Gastrocnemius medialis (tissue), 4 donors: ENCODE measurements at regions not wholly inside any gene's neighbourhood (a gene's known extent, or its start where the extent isn't known, plus 50 kb on each side); places are given as distances from the start of the nearest gene placed in this dataset.

Experiments used
- ATAC-seq, 2 donors: fragments of 150-250 bp; one replicate each; pipeline ENCODE4 v1.9.1; 2016
- DNase-seq, 2 donors: peaks; one replicate each; pipeline ENCODE4 v3.0.0-alpha.2; 2019
- H3K27ac ChIP-seq, 4 donors: fragments of 200-600 bp; sonication (generic); 1 replicate in 1 of 4; 2 replicates in 3 of 4; pipeline ENCODE4 v1.5.1; 2016 to 2018; ENCODE audit warnings: mild to moderate bottlenecking in 2 of 4, moderate library complexity in 1 of 4
- H3K27me3 ChIP-seq, 3 donors: fragments of 200-600 bp; sonication (generic) in 2 of 3; 1 replicate in 1 of 3; 2 replicates in 2 of 3; pipeline versions ENCODE4 v1.5.1 to v1.6.0; 2016 to 2019; ENCODE audit warnings: mild to moderate bottlenecking in 1 of 3, moderate library complexity in 1 of 3
- H3K36me3 ChIP-seq, 2 donors: fragments of 200-600 bp; sonication (generic) in 1 of 2; one replicate each; pipeline ENCODE4 v1.5.1; 2017 to 2018
- H3K4me1 ChIP-seq, 2 donors: fragments of 200-600 bp; sonication (generic) in 1 of 2; one replicate each; pipeline ENCODE4 v1.5.1; 2016 to 2017; ENCODE audit warnings: mild to moderate bottlenecking in 2 of 2
- H3K4me3 ChIP-seq, 4 donors: fragments of 200-600 bp; sonication (generic) in 3 of 4; 1 replicate in 1 of 4; 2 replicates in 3 of 4; pipeline ENCODE4 v1.5.1; 2016 to 2019; ENCODE audit warnings: mild to moderate bottlenecking in 2 of 4
- H3K9me3 ChIP-seq, 3 donors: fragments of 200-600 bp; sonication (generic) in 2 of 3; 1 replicate in 1 of 3; 2 replicates in 2 of 3; pipeline ENCODE4 v1.5.1; 2016 to 2019
- POLR2A ChIP-seq, 2 donors: fragments of 450-650 bp; IDR thresholded peaks; one replicate each; pipeline ENCODE4 v1.6.1; 2017; ENCODE audit warnings: antibody characterized with exemption in 2 of 2, mild to moderate bottlenecking in 2 of 2, moderate library complexity in 2 of 2
- in situ Hi-C, 4 donors: fragments of 200-750 bp; cut with MboI; loops; one replicate each; pipeline versions ENCODE4 v1.15.0 to v1.8.0; 2017; ENCODE audit warnings: low sequenced_read_pairs in 4 of 4
- intact Hi-C: fragments of 100-400 bp; cut with DNase I; formaldehyde crosslinking; loops from one replicate; pipeline ENCODE4 v1.15.1; 2023; ENCODE audit warnings: low total_unique reads
- TF ChIP-seq, protein P1 (sequence below), 5 experiments: fragments of 450-650 bp in 3 of 5; fragments of 200-600 bp in 2 of 5; sonication (generic) in 2 of 5; IDR thresholded peaks in 4 of 5; conservative IDR thresholded peaks in 1 of 5; 1 replicate in 4 of 5; 2 replicates in 1 of 5; pipeline ENCODE4 v1.5.1; 2016 to 2019; ENCODE audit warnings: antibody characterized with exemption in 5 of 5, mild to moderate bottlenecking in 3 of 5, moderate library complexity in 3 of 5

DNA sequence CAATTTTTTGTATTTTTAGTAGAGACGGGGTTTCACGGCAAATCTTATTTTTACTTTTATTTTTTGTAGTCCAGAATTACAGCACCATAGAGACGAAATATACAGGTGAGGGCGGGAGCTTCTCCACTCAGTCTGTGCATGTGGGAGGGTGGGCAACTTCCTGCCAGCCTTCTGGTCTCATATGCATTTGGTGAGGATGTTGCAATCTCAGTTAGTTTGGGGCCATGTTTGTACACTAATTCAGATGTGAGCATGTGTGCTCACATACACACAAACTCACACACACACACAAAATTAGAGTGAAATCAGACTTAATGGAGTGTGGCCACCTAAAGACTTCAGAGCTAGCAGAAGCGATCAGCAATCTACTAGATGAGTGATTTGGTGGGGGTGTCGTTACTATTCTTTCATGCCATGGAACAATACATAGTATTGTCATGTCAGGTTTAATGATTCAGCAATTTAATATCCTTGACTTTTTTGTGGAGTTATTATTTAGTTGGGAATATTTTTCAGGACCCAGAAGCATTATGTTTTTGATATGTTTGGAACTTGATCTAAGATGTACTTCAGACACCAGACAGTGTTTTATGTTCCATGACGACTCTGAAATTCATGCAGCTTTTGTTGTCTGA, 78.0 kb upstream of the BMP2 start:
- Histone ChIP-seq H3K9me3 (no peaks in the 10 kb centered on the region), H3K27me3 (no peaks in the 10 kb centered on the region), H3K27ac (no peak overlapping the region), H3K36me3 (no peaks in the 10 kb centered on the region), H3K4me3 (no peak overlapping the region), H3K4me1 (no peaks in the 10 kb centered on the region)
- no peak for ATAC-seq
- no peak for DNase-seq
- in situ Hi-C loops (no loop called here), intact Hi-C loops (no loop called here)
- TF ChIP-seq, protein P1, sequence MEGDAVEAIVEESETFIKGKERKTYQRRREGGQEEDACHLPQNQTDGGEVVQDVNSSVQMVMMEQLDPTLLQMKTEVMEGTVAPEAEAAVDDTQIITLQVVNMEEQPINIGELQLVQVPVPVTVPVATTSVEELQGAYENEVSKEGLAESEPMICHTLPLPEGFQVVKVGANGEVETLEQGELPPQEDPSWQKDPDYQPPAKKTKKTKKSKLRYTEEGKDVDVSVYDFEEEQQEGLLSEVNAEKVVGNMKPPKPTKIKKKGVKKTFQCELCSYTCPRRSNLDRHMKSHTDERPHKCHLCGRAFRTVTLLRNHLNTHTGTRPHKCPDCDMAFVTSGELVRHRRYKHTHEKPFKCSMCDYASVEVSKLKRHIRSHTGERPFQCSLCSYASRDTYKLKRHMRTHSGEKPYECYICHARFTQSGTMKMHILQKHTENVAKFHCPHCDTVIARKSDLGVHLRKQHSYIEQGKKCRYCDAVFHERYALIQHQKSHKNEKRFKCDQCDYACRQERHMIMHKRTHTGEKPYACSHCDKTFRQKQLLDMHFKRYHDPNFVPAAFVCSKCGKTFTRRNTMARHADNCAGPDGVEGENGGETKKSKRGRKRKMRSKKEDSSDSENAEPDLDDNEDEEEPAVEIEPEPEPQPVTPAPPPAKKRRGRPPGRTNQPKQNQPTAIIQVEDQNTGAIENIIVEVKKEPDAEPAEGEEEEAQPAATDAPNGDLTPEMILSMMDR (IDR thresholded peaks at IDR 0.05 in 4 of 5, conservative IDR thresholded peaks at IDR 0.05 in 1 of 5): no peak
- no peak for TF ChIP-seq POLR2A (IDR thresholded peaks at IDR 0.05)

DNA sequence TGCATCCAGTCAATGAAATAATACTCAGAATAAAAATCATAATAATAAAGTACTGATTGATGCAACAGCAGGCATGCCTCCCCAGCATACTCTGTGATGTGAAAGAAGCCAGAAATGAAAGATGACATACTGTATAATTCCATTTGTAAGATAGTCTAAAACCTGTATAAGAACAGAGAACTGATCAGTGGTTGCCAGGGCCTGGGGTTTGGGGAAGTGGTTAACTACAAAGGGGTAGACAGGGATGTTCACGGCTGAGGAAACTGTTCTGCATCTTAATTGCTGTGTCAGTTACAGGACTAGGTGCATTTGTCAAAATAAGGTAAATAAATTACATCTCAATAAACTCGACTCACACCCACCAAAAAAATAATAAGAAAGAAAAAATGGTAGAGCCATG, 81.3 kb upstream of the BMP2 start:
- DNase-seq (no peak), ATAC-seq (no peak)
- H3K36me3 ChIP-seq: no peaks in the 10 kb centered on the region
- no peak overlapping the region for H3K4me3 ChIP-seq
- no peaks in the 10 kb centered on the region for H3K9me3 ChIP-seq
- no peak overlapping the region for H3K27ac ChIP-seq
- TF ChIP-seq, protein P1 (IDR thresholded peaks at IDR 0.05 in 4 of 5, conservative IDR thresholded peaks at IDR 0.05 in 1 of 5): no peak
- no peak for TF ChIP-seq POLR2A (IDR thresholded peaks at IDR 0.05)
- H3K27me3 ChIP-seq: no peaks in the 10 kb centered on the region
- no peaks in the 10 kb centered on the region for H3K4me1 ChIP-seq
- in situ Hi-C loops (no loop called here), intact Hi-C loops (no loop called here)

DNA sequence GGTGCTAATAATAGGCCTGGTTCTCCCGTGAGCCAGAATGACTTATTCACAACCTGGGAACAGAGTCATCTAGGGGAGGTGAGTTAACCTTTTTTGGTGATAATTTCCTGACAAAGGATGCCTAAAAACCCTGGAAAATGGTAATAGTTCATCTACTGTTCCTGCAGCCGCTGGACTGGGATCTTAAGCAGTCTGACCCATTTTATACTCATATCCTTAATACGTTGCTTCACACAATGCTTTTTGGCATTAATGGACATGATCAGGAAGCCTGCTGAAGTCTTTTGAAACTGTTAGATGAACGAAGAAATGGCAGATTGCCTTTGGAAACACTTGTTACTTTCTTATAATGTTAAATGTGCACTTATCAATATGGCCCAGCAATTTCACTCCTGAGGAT, 81.9 kb upstream of the BMP2 start:
- TF ChIP-seq, protein P1 (IDR thresholded peaks at IDR 0.05 in 4 of 5, conservative IDR thresholded peaks at IDR 0.05 in 1 of 5): no peak
- no peak for TF ChIP-seq POLR2A (IDR thresholded peaks at IDR 0.05)
- ATAC-seq: no peak
- no peaks in the 10 kb centered on the region for H3K9me3 ChIP-seq
- H3K27me3 ChIP-seq: no peaks in the 10 kb centered on the region
- H3K4me3 ChIP-seq: no peak overlapping the region
- H3K4me1 ChIP-seq: no peaks in the 10 kb centered on the region
- H3K36me3 ChIP-seq: no peaks in the 10 kb centered on the region
- H3K27ac ChIP-seq: no peak overlapping the region
- no peak for DNase-seq
- intact Hi-C loops (no loop called here), in situ Hi-C loops (no loop called here)

DNA sequence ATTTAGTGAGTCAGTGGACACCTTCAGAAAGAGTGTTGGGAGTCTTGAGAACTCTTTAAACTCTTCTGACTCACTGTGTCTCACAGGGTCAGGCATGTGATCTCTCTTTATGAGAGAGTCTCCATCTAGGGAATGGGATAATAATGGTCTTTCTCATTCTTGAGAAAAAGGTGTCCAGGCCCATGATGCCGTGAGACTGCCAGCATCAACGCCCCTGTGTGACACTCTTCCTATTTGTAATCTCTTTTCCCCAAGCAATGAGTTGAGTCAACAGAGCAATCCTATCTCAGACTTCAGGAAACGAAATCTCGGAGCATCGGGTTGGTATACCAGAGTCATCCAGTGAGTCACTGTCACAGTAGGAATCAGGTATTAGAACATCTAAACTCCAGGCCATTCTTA, 82.3 kb upstream of the BMP2 start:
- in situ Hi-C loops: no loop called here
- Histone ChIP-seq H3K36me3 (no peaks in the 10 kb centered on the region), H3K27me3 (no peaks in the 10 kb centered on the region), H3K27ac (no peak overlapping the region), H3K4me1 (no peaks in the 10 kb centered on the region), H3K9me3 (no peaks in the 10 kb centered on the region), H3K4me3 (no peak overlapping the region)
- DNase-seq (no peak), ATAC-seq (no peak)
- no peak for TF ChIP-seq POLR2A (IDR thresholded peaks at IDR 0.05)
- TF ChIP-seq, protein P1 (IDR thresholded peaks at IDR 0.05 in 4 of 5, conservative IDR thresholded peaks at IDR 0.05 in 1 of 5): no peak
- intact Hi-C loops: no loop called here
